HCT116 (cell line): ENCODE measurements at regions not wholly inside any gene's neighbourhood (a gene's known extent, or its start where the extent isn't known, plus 50 kb on each side); places are given as distances from the start of the nearest gene placed in this dataset.

ENCODE experiments used
- ATAC-seq: fragments of 200-7000 bp; cut with Tn5 transposase; 2 replicates; pipeline ENCODE4 v1.9.1; 2020; ENCODE audit warnings: mild to moderate bottlenecking, moderate library complexity
- BruUV-seq: library from RNA; stranded (reverse); fragments of 400-500 nt; replicated peaks from 2 replicates; lab custom pipeline; 2021; lab: Mats Ljungman, UMichigan
- CTCF ChIA-PET: fragments of 300-600 bp; sonication (Branson Sonifier 250); formaldehyde crosslinking; loops from one replicate; lab custom pipeline; 2021; ENCODE audit warnings: antibody characterized with exemption; lab: Charles Lee
- POLR2A ChIA-PET: fragments of 300-600, 350-600 bp; sonication (Branson Sonifier 250); formaldehyde crosslinking; loops from one replicate; lab custom pipeline; 2021; ENCODE audit warnings: antibody characterized with exemption; lab: Charles Lee
- RAD21 ChIA-PET, 2 experiments: fragments of 300-600 bp; sonication (Branson Sonifier 250); formaldehyde crosslinking; loops; one replicate each; lab custom pipeline; 2023; ENCODE audit warnings: low total read pairs in 2 of 2; ENCODE audit not compliant: uncharacterized antibody in 2 of 2, unreplicated experiment in 2 of 2, low non-redundant PET in 1 of 2; lab: Charles Lee
- DNase-seq: peaks from one replicate; pipeline ENCODE4 v3.0.0-alpha.2; 2010; ENCODE audit warnings: low read depth, low spot score
- H2AFZ ChIP-seq: fragments of 200-600 bp; shearing (Covaris generic), sonication (generic); 2 replicates; pipeline ENCODE4 v1.6.1; 2017; ENCODE audit warnings: low read depth, mixed run types, mixed read lengths, antibody characterized with exemption, low read length; ENCODE audit not compliant: poor library complexity, severe bottlenecking
- H3K27ac ChIP-seq: 2 replicates; pipeline ENCODE4 v1.5.1; 2012; ENCODE audit warnings: low read depth, low read length
- H3K27me3 ChIP-seq: fragments of 200-600 bp; sonication (generic); 2 replicates; pipeline ENCODE4 v1.6.1; 2016; ENCODE audit warnings: mixed run types, low read length, mixed read lengths; ENCODE audit not compliant: insufficient read depth
- H3K36me3 ChIP-seq, 2 experiments: fragments of 200-500 bp in 1 of 2; fragments of 200-600 bp in 1 of 2; sonication (Bioruptor generic) in 1 of 2; sonication (generic) in 1 of 2; 2 replicates each; pipeline versions ENCODE4 v1.5.1 to v1.6.1; 2014 to 2016; ENCODE audit warnings: low read length in 2 of 2, inconsistent platforms in 1 of 2, mixed read lengths in 1 of 2, mixed run types in 1 of 2; ENCODE audit not compliant: insufficient read depth in 2 of 2, control insufficient read depth in 1 of 2
- H3K4me1 ChIP-seq, 2 experiments: fragments of 200-600 bp in 1 of 2; sonication (generic) in 1 of 2; 2 replicates each; pipeline versions ENCODE4 v1.5.1 to v1.6.1; 2012 to 2017; ENCODE audit warnings: low read length in 2 of 2, inconsistent platforms in 1 of 2, mild to moderate bottlenecking in 1 of 2, mixed read lengths in 1 of 2, mixed run types in 1 of 2, moderate library complexity in 1 of 2; ENCODE audit not compliant: insufficient read depth in 2 of 2, control insufficient read depth in 1 of 2
- H3K4me2 ChIP-seq: fragments of 200-600 bp; sonication (generic); 2 replicates; pipeline ENCODE4 v1.6.1; 2017; ENCODE audit warnings: mixed run types, low read length, mixed read lengths
- H3K4me3 ChIP-seq, 2 experiments: fragments of 200-600 bp in 1 of 2; sonication (generic) in 1 of 2; replicated peaks in 1 of 2; 2 replicates each; pipeline ENCODE4 v1.5.1; 2011 to 2016; ENCODE audit warnings: low read length in 2 of 2, control low read depth in 1 of 2, low read depth in 1 of 2, mild to moderate bottlenecking in 1 of 2, mixed read lengths in 1 of 2, mixed run types in 1 of 2
- H3K79me2 ChIP-seq: fragments of 200-600 bp; sonication (generic); 2 replicates; pipeline ENCODE4 v1.6.1; 2017; ENCODE audit warnings: mild to moderate bottlenecking, mixed run types, low read length, moderate library complexity, mixed read lengths; ENCODE audit not compliant: insufficient read depth
- H3K9ac ChIP-seq: fragments of 200-600 bp; sonication (generic); 2 replicates; pipeline ENCODE4 v1.6.1; 2016; ENCODE audit warnings: low read length, mixed read lengths
- H3K9me2 ChIP-seq: fragments of 200-600 bp; sonication (generic), shearing (Covaris generic); 2 replicates; pipeline ENCODE4 v1.6.1; 2017; ENCODE audit warnings: mixed run types, mild to moderate bottlenecking, moderate library complexity; ENCODE audit not compliant: insufficient read depth
- H3K9me3 ChIP-seq, 2 experiments: fragments of 200-500 bp in 1 of 2; fragments of 200-600 bp in 1 of 2; sonication (Bioruptor generic) in 1 of 2; sonication (generic) in 1 of 2; 2 replicates each; pipeline ENCODE4 v1.6.1; 2014 to 2017; ENCODE audit warnings: low read length in 2 of 2, mixed read lengths in 2 of 2, inconsistent platforms in 1 of 2, low read depth in 1 of 2, mild to moderate bottlenecking in 1 of 2, mixed run types in 1 of 2, moderate library complexity in 1 of 2; ENCODE audit not compliant: control insufficient read depth in 1 of 2, insufficient read depth in 1 of 2
- H4K20me1 ChIP-seq: fragments of 200-600 bp; sonication (generic), shearing (Covaris generic); 2 replicates; pipeline ENCODE4 v1.6.1; 2017; ENCODE audit warnings: mixed run types, mild to moderate bottlenecking, moderate library complexity; ENCODE audit not compliant: insufficient read depth
- ATF3 ChIP-seq: IDR thresholded peaks from 2 replicates; pipeline ENCODE4 v1.6.1; 2012
- CBX3 ChIP-seq: IDR thresholded peaks from 2 replicates; pipeline ENCODE4 v1.6.1; 2012; ENCODE audit warnings: low read depth
- CEBPB ChIP-seq: IDR thresholded peaks from 2 replicates; pipeline ENCODE4 v1.6.1; 2012; ENCODE audit warnings: low read depth
- CTCF ChIP-seq, 3 experiments: fragments of 200-600 bp in 1 of 3; sonication (generic) in 1 of 3; IDR thresholded peaks in 2 of 3; conservative IDR thresholded peaks in 1 of 3; 2 replicates each; pipeline ENCODE4 v1.5.1; 2012 to 2017; ENCODE audit warnings: low read depth in 2 of 3, low read length in 2 of 3, antibody characterized with exemption in 1 of 3, borderline replicate concordance in 1 of 3, control low read depth in 1 of 3, mild to moderate bottlenecking in 1 of 3, mixed read lengths in 1 of 3, mixed run types in 1 of 3, moderate library complexity in 1 of 3; ENCODE audit not compliant: insufficient read depth in 1 of 3
- EGR1 ChIP-seq: IDR thresholded peaks from 2 replicates; pipeline ENCODE4 v1.6.1; 2012; ENCODE audit warnings: low read depth
- EZH2 ChIP-seq: fragments of 200-600 bp; sonication (generic); IDR thresholded peaks from 2 replicates; pipeline ENCODE4 v1.6.1; 2017; ENCODE audit warnings: antibody characterized with exemption, mixed run types
- EZH2phosphoT487 ChIP-seq: fragments of 200-600 bp; IDR thresholded peaks from 2 replicates; pipeline ENCODE4 v1.6.1; 2018; ENCODE audit warnings: antibody characterized with exemption, borderline replicate concordance
- FOSL1 ChIP-seq: IDR thresholded peaks from 2 replicates; pipeline ENCODE4 v1.6.1; 2012; ENCODE audit warnings: low read depth
- JUND ChIP-seq: IDR thresholded peaks from 2 replicates; pipeline ENCODE4 v1.6.1; 2012
- MAX ChIP-seq: IDR thresholded peaks from 2 replicates; pipeline ENCODE4 v1.6.1; 2012
- POLR2AphosphoS5 ChIP-seq: IDR thresholded peaks from 2 replicates; pipeline ENCODE4 v1.6.1; 2011; ENCODE audit warnings: mild to moderate bottlenecking, low read depth, low read length, moderate library complexity
- RAD21 ChIP-seq: IDR thresholded peaks from 2 replicates; pipeline ENCODE4 v1.6.1; 2012; ENCODE audit warnings: low read depth, mild to moderate bottlenecking
- REST ChIP-seq: IDR thresholded peaks from 2 replicates; pipeline ENCODE4 v1.6.1; 2012; ENCODE audit warnings: low read depth
- SP1 ChIP-seq: IDR thresholded peaks from 2 replicates; pipeline ENCODE4 v1.6.1; 2012; ENCODE audit warnings: low read depth
- SRF ChIP-seq: IDR thresholded peaks from 2 replicates; pipeline ENCODE4 v1.6.1; 2012; ENCODE audit warnings: low read depth
- TCF7L2 ChIP-seq: IDR thresholded peaks from 2 replicates; pipeline ENCODE4 v1.7.0; 2011; ENCODE audit warnings: borderline replicate concordance, inconsistent platforms; ENCODE audit not compliant: insufficient read depth, insufficient read length; ENCODE audit errors: extremely low read depth
- ZBTB33 ChIP-seq: IDR thresholded peaks from 2 replicates; pipeline ENCODE4 v1.6.1; 2011; ENCODE audit warnings: mild to moderate bottlenecking, low read length, moderate library complexity; ENCODE audit not compliant: insufficient replicate concordance; ENCODE audit errors: extremely low read depth
- ZFX ChIP-seq: fragments of 450-650 bp; IDR thresholded peaks from 2 replicates; pipeline ENCODE4 v1.6.1; 2017
- ZNF274 ChIP-seq: fragments of 200-500 bp; sonication (Bioruptor generic); IDR thresholded peaks from 2 replicates; pipeline ENCODE4 v1.6.1; 2014; ENCODE audit warnings: mild to moderate bottlenecking, low read depth, low read length, inconsistent platforms
- intact Hi-C: fragments of 100-400 bp; cut with micrococcal nuclease; formaldehyde crosslinking; loops from 2 replicates; pipeline ENCODE4 v1.10.0; 2022

DNA sequence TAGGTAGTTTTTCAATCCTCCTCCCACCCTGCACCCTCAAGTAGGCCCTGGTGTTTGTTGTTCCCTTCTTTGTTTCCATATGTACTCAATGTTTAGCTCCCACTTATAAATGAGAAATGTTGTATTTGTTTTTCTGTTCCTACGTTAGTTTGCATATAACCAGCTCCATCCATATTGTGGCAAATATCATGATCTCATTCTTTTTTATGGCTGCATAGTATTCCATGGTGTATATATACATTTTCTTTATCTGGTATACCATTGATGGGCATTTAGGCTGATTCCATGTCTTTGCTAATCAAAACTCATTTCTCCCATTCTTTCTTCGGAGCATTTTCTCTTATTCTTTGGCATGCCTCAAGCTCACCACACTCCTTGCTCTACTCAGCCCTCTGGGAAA, 789.6 kb upstream of the KCND2 start:
- H3K27me3 ChIP-seq = no peaks in the 10 kb centered on the region
- H3K36me3 ChIP-seq = no peaks in the 10 kb centered on the region
- intact Hi-C loops = loop anchor here (10.0 kb wide), 1 partner anchor 209 kb away; no protein-coding TSS in a partner anchor
- ChIA-PET CTCF (no interaction called here), POLR2A (no interaction called here), RAD21 (no interaction called here)
- no peaks in the 10 kb centered on the region for H3K9me3 ChIP-seq
- H3K79me2 ChIP-seq = no peaks in the 10 kb centered on the region
- ATAC-seq (no peak), DNase-seq (no peak)
- no peaks in the 10 kb centered on the region for H3K9me2 ChIP-seq
- no peaks in the 10 kb centered on the region for H4K20me1 ChIP-seq
- H2AFZ ChIP-seq = no peak overlapping the region
- no TSS peak for BruUV-seq
- H3K27ac ChIP-seq = no peak overlapping the region
- no peak overlapping the region for H3K4me3 ChIP-seq
- no peak overlapping the region for H3K9ac ChIP-seq
- peaks cover 0 to 9% of the 10 kb centered on the region in 2 experiments; a peak in 2 of 4 replicates for H3K4me1 ChIP-seq
- no peak overlapping the region for H3K4me2 ChIP-seq
- TF ChIP-seq MAX = no peak
- TF ChIP-seq ZBTB33 = no peak
- no peak for TF ChIP-seq EGR1
- no peak for TF ChIP-seq EZH2phosphoT487
- no peak for TF ChIP-seq CBX3
- TF ChIP-seq POLR2AphosphoS5 = no peak
- no peak for TF ChIP-seq JUND
- no peak for TF ChIP-seq ATF3
- TF ChIP-seq SP1 = no peak
- no peak for TF ChIP-seq CEBPB
- TF ChIP-seq ZNF274 = no peak
- TF ChIP-seq REST = no peak
- no peak for TF ChIP-seq ZFX
- no peak for TF ChIP-seq TCF7L2
- no peak for TF ChIP-seq EZH2
- no peak for TF ChIP-seq CTCF (IDR thresholded peaks at IDR 0.05 in 2 of 3, conservative IDR thresholded peaks at IDR 0.05 in 1 of 3; ENCODE audit: borderline replicate concordance in 1 of 3, insufficient read depth in 1 of 3, low read depth in 2 of 3, low read length in 2 of 3)
- no peak for TF ChIP-seq FOSL1
- no peak for TF ChIP-seq SRF
- TF ChIP-seq RAD21 = no peak
